HepG2 (cell line): ENCODE measurements at regions not wholly inside any gene's neighbourhood (a gene's known extent, or its start where the extent isn't known, plus 50 kb on each side); places are given as distances from the start of the nearest gene placed in this dataset.

Experiments
- ATAC-seq: fragments of 200-7000 bp; cut with Tn5 transposase; 3 replicates; pipeline ENCODE4 v1.9.1; 2020; ENCODE audit warnings: mild to moderate bottlenecking, moderate library complexity
- BruUV-seq: library from RNA; stranded (reverse); fragments of 400-500 nt; replicated peaks from 2 replicates; lab custom pipeline; 2021; lab: Mats Ljungman, UMichigan
- CTCF ChIA-PET: fragments of 300-600 bp; formaldehyde crosslinking; extraction: SDS; loops from one replicate; lab custom pipeline; 2021; ENCODE audit warnings: low total read pairs, inconsistent platforms, low intra/inter-chr PET ratio; lab: Yijun Ruan, JAX
- POLR2A ChIA-PET: fragments of 350-600 bp; sonication (Branson Sonifier 250); formaldehyde crosslinking; loops from one replicate; lab custom pipeline; 2020; ENCODE audit warnings: antibody characterized with exemption, inconsistent platforms; lab: Yijun Ruan, JAX
- DNase-seq: peaks from one replicate; pipeline ENCODE4 v3.0.0-alpha.2; 2015; ENCODE audit warnings: low spot score
- FAIRE-seq: peaks from 3 replicates; lab custom pipeline; 2011; peaks lifted over from hg19 to GRCh38; lab: Jason Lieb, UNC
- H2AFZ ChIP-seq: one replicate; pipeline ENCODE4 v1.6.1; 2011; ENCODE audit warnings: low read length, inconsistent platforms
- H3K27ac ChIP-seq: fragments of 300-600 bp; 3 replicates; pipeline ENCODE4 v1.8.0; 2011; ENCODE audit warnings: mixed run types, mild to moderate bottlenecking, mixed read lengths, low read length, inconsistent platforms; ENCODE audit not compliant: insufficient read depth; ENCODE audit errors: extremely low read length
- H3K27me3 ChIP-seq, 2 experiments: fragments of 200-600 bp in 1 of 2; 2 replicates in 1 of 2; 3 replicates in 1 of 2; pipeline versions ENCODE4 v1.6.0 to v1.8.0; 2011; ENCODE audit warnings: low read length in 2 of 2, mild to moderate bottlenecking in 2 of 2, moderate library complexity in 2 of 2, inconsistent platforms in 1 of 2; ENCODE audit not compliant: insufficient read depth in 2 of 2, control insufficient read depth in 1 of 2
- H3K36me3 ChIP-seq, 2 experiments: fragments of 200-600 bp in 1 of 2; replicated peaks in 1 of 2; 2 replicates in 1 of 2; 3 replicates in 1 of 2; pipeline versions ENCODE4 v1.5.1 to v1.8.0; 2011; ENCODE audit warnings: low read length in 2 of 2, inconsistent platforms in 1 of 2; ENCODE audit not compliant: insufficient read depth in 2 of 2, control insufficient read depth in 1 of 2
- H3K4me1 ChIP-seq: 2 replicates; pipeline ENCODE4 v1.5.1; 2012; ENCODE audit warnings: low read length, inconsistent platforms; ENCODE audit not compliant: insufficient read depth
- H3K4me2 ChIP-seq: 2 replicates; pipeline ENCODE4 v1.6.0; 2011; ENCODE audit warnings: low read depth, low read length, inconsistent platforms
- H3K4me3 ChIP-seq, 3 experiments: fragments of 200-600 bp in 1 of 3; sonication (generic), shearing (Covaris generic) in 1 of 3; replicated peaks in 1 of 3; 2 replicates each; pipeline ENCODE4 v1.5.1; 2011 to 2016; ENCODE audit warnings: low read length in 3 of 3, inconsistent platforms in 2 of 3, low read depth in 2 of 3, mild to moderate bottlenecking in 2 of 3, control low read depth in 1 of 3, mixed read lengths in 1 of 3; ENCODE audit not compliant: insufficient read depth in 1 of 3
- H3K79me2 ChIP-seq: one replicate; pipeline ENCODE4 v1.6.1; 2011; ENCODE audit warnings: low read length, inconsistent platforms; ENCODE audit not compliant: insufficient read depth
- H3K9ac ChIP-seq: 2 replicates; pipeline ENCODE4 v1.6.0; 2011; ENCODE audit warnings: mild to moderate bottlenecking, low read depth, low read length, inconsistent platforms; ENCODE audit not compliant: insufficient read depth
- H3K9me3 ChIP-seq: 2 replicates; pipeline ENCODE4 v1.5.1; 2012; ENCODE audit warnings: mild to moderate bottlenecking, low read length
- H4K20me1 ChIP-seq: 2 replicates; pipeline ENCODE4 v1.6.0; 2011; ENCODE audit warnings: inconsistent platforms, mild to moderate bottlenecking, low read length, moderate library complexity; ENCODE audit not compliant: insufficient read depth
- CEBPG ChIP-seq: IDR thresholded peaks from 2 replicates; pipeline ENCODE4 v1.6.1; 2016
- KLF9 ChIP-seq: IDR thresholded peaks from 2 replicates; pipeline ENCODE4 v1.6.1; 2016; ENCODE audit warnings: low read depth
- LCORL ChIP-seq, 2 experiments: fragments of 450-650 bp in 1 of 2; sonication (generic) in 1 of 2; formaldehyde crosslinking in 1 of 2; IDR thresholded peaks; 2 replicates each; pipeline versions ENCODE4 v1.5.0 to v1.6.1; 2017 to 2020; ENCODE audit warnings: antibody characterized with exemption in 1 of 2, missing genetic modification reagents in 1 of 2
- PHF5A ChIP-seq: IDR thresholded peaks from one replicate; pipeline ENCODE4 v1.6.1; 2018; ENCODE audit warnings: low read depth, missing genetic modification reagents; ENCODE audit not compliant: unreplicated experiment
- WGBS: methylation state at CpG from one replicate; pipeline ENCODE4 v1.1.6; 2017; ENCODE audit warnings: low lambda C conversion rate; 5-methylcytosine and 5-hydroxymethylcytosine counted together
- in situ Hi-C: cut with HindIII; loops from 2 replicates; pipeline ENCODE4 v1.10.0; 2017; ENCODE audit warnings: low pct_unique_long_range_greater_than_20kb; ENCODE audit not compliant: extremely low pct_ligation_motif_present
- intact Hi-C: fragments of 100-400 bp; cut with micrococcal nuclease; formaldehyde crosslinking; loops from one replicate; pipeline ENCODE4 v1.10.0; 2022; ENCODE audit not compliant: unreplicated experiment
- TF ChIP-seq, protein P1 (sequence below): sonication (generic); formaldehyde crosslinking; IDR thresholded peaks from 2 replicates; pipeline ENCODE4 v1.8.1; 2023; ENCODE audit warnings: mild to moderate bottlenecking, missing genetic modification reagents, borderline replicate concordance
- TF ChIP-seq, protein P2 (sequence below): sonication (generic); formaldehyde crosslinking; conservative IDR thresholded peaks from 2 replicates; pipeline ENCODE4 v1.8.0; 2022; ENCODE audit warnings: mild to moderate bottlenecking, moderate library complexity, missing genetic modification reagents
- TF ChIP-seq, protein P3 (sequence below): sonication (generic); formaldehyde crosslinking; IDR thresholded peaks from 2 replicates; pipeline ENCODE4 v1.8.1; 2023; ENCODE audit warnings: mild to moderate bottlenecking, missing genetic modification reagents
- TF ChIP-seq, protein P4 (sequence below): sonication (generic); formaldehyde crosslinking; IDR thresholded peaks from 2 replicates; pipeline ENCODE4 v1.8.1; 2022; ENCODE audit warnings: mild to moderate bottlenecking, missing genetic modification reagents

DNA sequence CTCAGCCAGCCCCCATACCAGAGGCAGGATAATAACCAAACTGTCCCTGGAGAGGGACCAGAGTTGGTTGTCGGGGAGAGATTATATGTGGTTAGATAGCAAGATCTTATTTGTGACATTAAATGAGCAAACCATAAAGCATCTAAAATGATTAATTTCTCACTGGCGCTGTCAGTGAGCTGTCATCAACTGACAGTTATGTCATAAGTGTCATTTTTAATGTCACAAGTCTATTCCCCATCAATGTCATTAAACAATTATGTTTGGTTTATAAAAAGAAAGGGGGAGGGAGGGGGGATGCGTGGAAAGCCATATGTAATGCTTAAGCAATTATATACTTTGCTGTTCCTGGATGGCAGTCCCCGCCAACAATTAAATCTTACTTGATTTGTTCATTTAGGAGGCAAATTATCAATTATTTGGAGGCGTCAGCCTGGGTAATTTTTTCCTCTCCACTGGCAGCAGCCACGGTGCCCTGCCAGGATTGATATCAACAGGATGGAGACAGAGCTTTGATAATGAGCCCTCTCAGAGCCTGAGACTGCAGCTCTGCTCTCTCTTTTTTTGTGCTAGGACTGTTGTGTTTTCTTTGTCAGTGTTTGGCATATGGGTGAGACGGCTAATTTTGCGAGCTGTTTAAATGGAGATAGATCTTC lies 333.6 kb upstream of the CAMK1G start:
- no peak overlapping the region for H2AFZ ChIP-seq
- no peaks in the 10 kb centered on the region for H3K9me3 ChIP-seq
- no peak overlapping the region for H3K27ac ChIP-seq
- in situ Hi-C loops: no loop called here
- no peak overlapping the region for H3K4me3 ChIP-seq
- ATAC-seq (no peak), FAIRE-seq (no peak), DNase-seq (no peak)
- H3K4me1 ChIP-seq: no peaks in the 10 kb centered on the region
- H3K79me2 ChIP-seq: no peaks in the 10 kb centered on the region
- POLR2A ChIA-PET: no interaction called here
- no peaks in the 10 kb centered on the region for H3K36me3 ChIP-seq
- CTCF ChIA-PET: no interaction called here
- H3K27me3 ChIP-seq: no peaks in the 10 kb centered on the region
- no peak overlapping the region for H3K4me2 ChIP-seq
- H4K20me1 ChIP-seq: no peaks in the 10 kb centered on the region
- WGBS: 3% methylated on average over 7 of the region's 8 CpGs
- intact Hi-C loops: loop anchor here (2.0 kb wide), 1 partner anchor 47 kb away; no protein-coding TSS in a partner anchor
- no TSS peak for BruUV-seq
- H3K9ac ChIP-seq: no peak overlapping the region
- TF ChIP-seq CEBPG (CRISPR knock-in tag): no peak
- no peak for TF ChIP-seq KLF9 (CRISPR knock-in tag)
- no peak for TF ChIP-seq LCORL (IDR thresholded peaks at IDR 0.05)
- TF ChIP-seq LCORL (CRISPR knock-in tag; IDR thresholded peaks at IDR 0.05): no peak
- TF ChIP-seq, protein P1, sequence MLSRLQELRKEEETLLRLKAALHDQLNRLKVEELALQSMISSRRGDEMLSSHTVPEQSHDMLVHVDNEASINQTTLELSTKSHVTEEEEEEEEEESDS (CRISPR knock-in tag): no peak
- TF ChIP-seq, protein P2, sequence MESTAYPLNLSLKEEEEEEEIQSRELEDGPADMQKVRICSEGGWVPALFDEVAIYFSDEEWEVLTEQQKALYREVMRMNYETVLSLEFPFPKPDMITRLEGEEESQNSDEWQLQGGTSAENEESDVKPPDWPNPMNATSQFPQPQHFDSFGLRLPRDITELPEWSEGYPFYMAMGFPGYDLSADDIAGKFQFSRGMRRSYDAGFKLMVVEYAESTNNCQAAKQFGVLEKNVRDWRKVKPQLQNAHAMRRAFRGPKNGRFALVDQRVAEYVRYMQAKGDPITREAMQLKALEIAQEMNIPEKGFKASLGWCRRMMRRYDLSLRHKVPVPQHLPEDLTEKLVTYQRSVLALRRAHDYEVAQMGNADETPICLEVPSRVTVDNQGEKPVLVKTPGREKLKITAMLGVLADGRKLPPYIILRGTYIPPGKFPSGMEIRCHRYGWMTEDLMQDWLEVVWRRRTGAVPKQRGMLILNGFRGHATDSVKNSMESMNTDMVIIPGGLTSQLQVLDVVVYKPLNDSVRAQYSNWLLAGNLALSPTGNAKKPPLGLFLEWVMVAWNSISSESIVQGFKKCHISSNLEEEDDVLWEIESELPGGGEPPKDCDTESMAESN (CRISPR knock-in tag): no peak
- TF ChIP-seq, protein P3, sequence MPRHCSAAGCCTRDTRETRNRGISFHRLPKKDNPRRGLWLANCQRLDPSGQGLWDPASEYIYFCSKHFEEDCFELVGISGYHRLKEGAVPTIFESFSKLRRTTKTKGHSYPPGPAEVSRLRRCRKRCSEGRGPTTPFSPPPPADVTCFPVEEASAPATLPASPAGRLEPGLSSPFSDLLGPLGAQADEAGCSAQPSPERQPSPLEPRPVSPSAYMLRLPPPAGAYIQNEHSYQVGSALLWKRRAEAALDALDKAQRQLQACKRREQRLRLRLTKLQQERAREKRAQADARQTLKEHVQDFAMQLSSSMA (CRISPR knock-in tag): no peak
- no peak for TF ChIP-seq PHF5A (CRISPR knock-in tag)
- TF ChIP-seq, protein P4, sequence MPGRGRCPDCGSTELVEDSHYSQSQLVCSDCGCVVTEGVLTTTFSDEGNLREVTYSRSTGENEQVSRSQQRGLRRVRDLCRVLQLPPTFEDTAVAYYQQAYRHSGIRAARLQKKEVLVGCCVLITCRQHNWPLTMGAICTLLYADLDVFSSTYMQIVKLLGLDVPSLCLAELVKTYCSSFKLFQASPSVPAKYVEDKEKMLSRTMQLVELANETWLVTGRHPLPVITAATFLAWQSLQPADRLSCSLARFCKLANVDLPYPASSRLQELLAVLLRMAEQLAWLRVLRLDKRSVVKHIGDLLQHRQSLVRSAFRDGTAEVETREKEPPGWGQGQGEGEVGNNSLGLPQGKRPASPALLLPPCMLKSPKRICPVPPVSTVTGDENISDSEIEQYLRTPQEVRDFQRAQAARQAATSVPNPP (CRISPR knock-in tag): no peak
